ENCODE measurements at regions not wholly inside any gene's neighbourhood (a gene's known extent, or its start where the extent isn't known, plus 50 kb on each side); places are given as distances from the start of the nearest gene placed in this dataset.

GRCh38 chr20:57117296-57117695, 149.1 kb downstream of the BMP7 start:
- no peak for DNase-seq (ENCODE audit: low read depth)
- H3K4me3 ChIP-seq (ENCODE audit: control insufficient read depth, low read depth, low read length): no peak overlapping the region
- TF ChIP-seq CTCF (IDR thresholded peaks at IDR 0.05; ENCODE audit: control insufficient read depth, insufficient read depth, low read depth, low read length, missing control alignments): no peak

DNA sequence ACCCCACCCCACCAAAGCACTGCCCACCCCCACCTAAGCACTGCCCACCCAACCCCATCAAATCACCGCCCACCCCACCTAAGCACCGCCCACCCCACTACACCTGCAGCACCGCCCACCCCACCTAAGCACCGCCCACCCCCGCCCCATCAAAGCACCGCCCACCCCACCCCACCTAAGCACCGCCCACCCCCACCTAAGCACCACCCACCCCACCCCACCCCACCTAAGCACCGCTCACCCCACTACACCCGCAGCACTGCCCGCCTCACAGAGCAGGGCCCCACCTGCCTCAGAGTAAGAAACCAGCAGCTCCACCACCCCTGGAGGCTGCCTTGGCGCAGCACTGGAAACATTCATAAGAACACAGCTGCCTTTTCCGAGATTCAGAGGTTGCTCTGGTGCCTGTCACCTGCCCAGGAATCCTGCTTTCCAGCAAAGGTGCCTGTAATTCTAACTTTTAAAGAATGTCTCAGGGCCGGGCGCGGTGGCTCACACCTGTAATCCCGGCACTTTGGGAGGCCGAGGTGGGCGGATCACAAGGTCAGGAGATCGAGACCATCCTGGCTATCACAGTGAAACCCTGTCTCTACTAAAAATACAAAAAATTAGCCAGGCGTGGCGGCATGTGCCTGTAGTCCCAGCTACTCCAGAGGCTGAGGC, 148.2 kb downstream of the BMP7 start:
- DNase-seq (ENCODE audit: low read depth): no peak
- TF ChIP-seq CTCF (IDR thresholded peaks at IDR 0.05; ENCODE audit: control insufficient read depth, insufficient read depth, low read depth, low read length, missing control alignments): no peak
- H3K4me3 ChIP-seq (ENCODE audit: control insufficient read depth, low read depth, low read length): no peak overlapping the region

Measured in AG09309 (cell line).